Muscle layer of colon (tissue), 2 donors: ENCODE measurements at regions not wholly inside any gene's neighbourhood (a gene's known extent, or its start where the extent isn't known, plus 50 kb on each side); places are given as distances from the start of the nearest gene placed in this dataset.
"Not testable (repeated sequence)": the region's sequence is repeated elsewhere in the genome, so short reads cannot be mapped to it uniquely, and the experiment has no call there.

Experiments
- H3K27ac ChIP-seq: one replicate; pipeline ENCODE4 v1.7.0; 2013; ENCODE audit warnings: low read depth, mild to moderate bottlenecking, low read length, moderate library complexity
- H3K27me3 ChIP-seq, 2 donors: one replicate each; pipeline ENCODE4 v1.7.0; 2013; ENCODE audit warnings: low read length in 2 of 2, mild to moderate bottlenecking in 2 of 2; ENCODE audit not compliant: insufficient read depth in 2 of 2, control insufficient read depth in 1 of 2
- H3K36me3 ChIP-seq: one replicate; pipeline ENCODE4 v1.7.0; 2013; ENCODE audit warnings: mild to moderate bottlenecking, low read length; ENCODE audit not compliant: insufficient read depth
- H3K4me1 ChIP-seq: one replicate; pipeline ENCODE4 v1.7.0; 2013; ENCODE audit warnings: mild to moderate bottlenecking, low read length; ENCODE audit not compliant: insufficient read depth
- H3K4me3 ChIP-seq, 2 donors: one replicate each; pipeline ENCODE4 v1.7.0; 2013; ENCODE audit warnings: low read length in 2 of 2, low read depth in 1 of 2, mild to moderate bottlenecking in 1 of 2, moderate library complexity in 1 of 2
- H3K9ac ChIP-seq: one replicate; pipeline ENCODE4 v1.7.0; 2013; ENCODE audit warnings: low read length
- H3K9me3 ChIP-seq: one replicate; pipeline ENCODE4 v1.7.0; 2013; ENCODE audit warnings: mild to moderate bottlenecking, low read length
- donor health status: abdominal sarcoma.
- donor health status: Adenocarcinoma of cecum.

DNA sequence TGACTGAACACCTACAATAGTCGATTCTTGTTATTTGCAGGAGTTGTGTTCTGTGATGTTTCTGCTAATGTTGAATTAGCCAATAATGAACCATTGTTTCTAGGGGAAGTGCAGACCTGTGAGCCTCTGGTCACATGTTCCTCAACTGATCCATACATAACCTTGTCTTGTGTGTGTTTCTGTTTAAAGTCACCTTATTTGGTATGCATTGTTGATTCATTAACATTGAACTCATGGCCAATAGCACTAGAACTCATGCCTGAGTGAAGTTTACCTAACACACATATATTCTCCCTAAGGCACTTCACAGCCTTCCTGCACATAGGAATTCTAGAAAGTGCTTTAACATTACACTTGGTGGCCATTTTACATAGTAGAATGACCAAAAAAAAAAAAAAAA, 271.8 kb upstream of the PLET1 start:
- H3K27ac ChIP-seq: no peak overlapping the region
- no peak overlapping the region for H3K4me3 ChIP-seq
- H3K9ac ChIP-seq: no peak overlapping the region
- H3K9me3 ChIP-seq: no peaks in the 10 kb centered on the region
- H3K36me3 ChIP-seq: no peaks in the 10 kb centered on the region
- H3K4me1 ChIP-seq: no peaks in the 10 kb centered on the region
- H3K27me3 ChIP-seq: no peaks in the 10 kb centered on the region

DNA sequence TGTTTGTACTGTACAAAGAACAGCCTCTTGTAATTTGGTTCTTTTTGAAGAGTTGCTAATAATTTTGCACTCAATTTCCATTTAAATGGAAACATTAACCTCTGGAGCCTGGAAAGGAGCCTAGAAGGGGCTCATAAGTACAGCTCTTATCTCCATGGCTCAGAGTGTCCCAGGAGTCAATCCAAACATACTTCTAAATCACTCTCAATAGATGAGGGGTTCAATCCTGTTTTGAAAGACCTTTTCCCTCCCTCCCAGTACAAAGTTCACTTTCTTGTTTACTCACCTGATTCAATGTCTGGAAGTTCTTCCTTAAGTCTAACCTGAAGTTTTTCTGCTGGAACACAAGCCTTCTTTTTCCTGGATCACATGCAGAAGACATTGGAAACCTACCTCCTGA, 273.0 kb upstream of the PLET1 start:
- Histone ChIP-seq H3K27me3 (no peaks in the 10 kb centered on the region), H3K36me3 (no peaks in the 10 kb centered on the region), H3K9me3 (no peaks in the 10 kb centered on the region), H3K27ac (no peak overlapping the region), H3K9ac (no peak overlapping the region), H3K4me3 (no peak overlapping the region), H3K4me1 (peaks cover 1% of the 10 kb centered on the region)

DNA sequence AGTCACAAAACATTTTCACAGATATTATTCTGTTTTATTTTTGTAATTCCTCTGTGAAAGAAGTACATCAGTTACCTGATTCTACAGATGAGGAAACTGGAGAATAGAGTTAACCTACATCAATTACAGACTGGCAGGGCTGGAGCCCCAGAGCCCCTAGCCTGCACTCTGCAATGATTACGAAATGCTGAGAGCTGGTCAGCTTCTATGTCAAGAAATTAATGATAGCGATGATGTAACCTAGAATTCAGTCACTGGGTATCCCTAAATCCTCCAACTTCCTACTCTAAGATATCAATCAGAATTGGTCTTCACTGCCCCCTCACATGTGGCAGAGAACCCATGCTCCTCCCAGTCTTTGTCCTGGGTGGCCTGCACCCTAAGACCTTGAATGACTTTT, 273.5 kb upstream of the PLET1 start:
- H3K36me3 ChIP-seq: no peaks in the 10 kb centered on the region
- peaks cover 6% of the 10 kb centered on the region for H3K4me1 ChIP-seq
- no peak overlapping the region for H3K27ac ChIP-seq
- no peak overlapping the region for H3K9ac ChIP-seq
- H3K27me3 ChIP-seq: no peaks in the 10 kb centered on the region
- H3K9me3 ChIP-seq: no peaks in the 10 kb centered on the region
- no peak overlapping the region for H3K4me3 ChIP-seq

DNA sequence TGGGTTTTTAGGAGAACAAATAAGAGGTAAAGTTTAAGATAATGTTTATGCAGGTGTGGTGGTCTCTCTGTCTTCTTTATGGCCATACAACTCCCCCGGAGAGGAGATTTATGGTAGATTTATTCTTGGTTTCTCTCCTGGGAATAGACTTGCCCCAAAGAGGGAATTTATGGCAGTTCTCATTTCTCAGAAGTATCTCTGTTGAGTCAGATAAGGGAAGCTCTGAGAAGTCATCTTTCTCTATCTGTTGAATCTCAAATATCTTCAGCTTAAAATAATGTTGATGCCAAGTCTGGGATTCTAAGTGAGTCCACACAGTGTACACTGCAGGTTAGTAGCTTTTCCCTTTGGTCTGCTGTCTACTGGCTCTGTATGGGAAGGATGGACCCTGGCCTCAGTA, 276.4 kb upstream of the PLET1 start:
- H3K9me3 ChIP-seq: no peaks in the 10 kb centered on the region
- peaks cover 6% of the 10 kb centered on the region for H3K4me1 ChIP-seq
- H3K36me3 ChIP-seq: no peaks in the 10 kb centered on the region
- no peaks in the 10 kb centered on the region for H3K27me3 ChIP-seq
- H3K9ac ChIP-seq: no peak overlapping the region
- H3K27ac ChIP-seq: no peak overlapping the region
- H3K4me3 ChIP-seq: no peak overlapping the region

DNA sequence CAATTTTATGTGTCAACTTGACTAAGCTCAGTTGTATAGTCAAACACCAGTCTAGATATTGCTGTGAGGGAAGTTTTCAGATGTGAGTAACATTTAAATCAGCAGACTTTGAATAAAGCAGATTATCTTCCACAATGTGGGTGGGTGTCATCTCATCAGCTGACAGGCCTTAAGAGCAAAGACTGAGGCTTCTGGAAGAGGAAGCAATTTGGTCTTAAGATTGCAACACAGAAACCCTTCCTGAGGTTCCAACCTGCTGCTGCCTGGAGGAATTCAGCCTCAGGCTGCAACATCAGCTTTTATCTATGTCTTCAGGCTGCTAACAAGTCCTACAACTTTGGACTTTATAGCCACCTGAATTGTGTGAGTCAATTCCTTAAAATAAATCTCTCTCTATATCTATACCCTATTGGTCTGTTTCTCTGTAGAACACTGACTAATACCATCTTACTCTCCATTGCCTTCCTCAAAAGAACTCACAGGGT, 277.2 kb upstream of the PLET1 start:
- no peak overlapping the region for H3K4me3 ChIP-seq
- H3K27me3 ChIP-seq: no peaks in the 10 kb centered on the region
- H3K27ac ChIP-seq: no peak overlapping the region
- no peak overlapping the region for H3K9ac ChIP-seq
- H3K9me3 ChIP-seq: no peaks in the 10 kb centered on the region
- peaks cover 6% of the 10 kb centered on the region for H3K4me1 ChIP-seq
- H3K36me3 ChIP-seq: no peaks in the 10 kb centered on the region

DNA sequence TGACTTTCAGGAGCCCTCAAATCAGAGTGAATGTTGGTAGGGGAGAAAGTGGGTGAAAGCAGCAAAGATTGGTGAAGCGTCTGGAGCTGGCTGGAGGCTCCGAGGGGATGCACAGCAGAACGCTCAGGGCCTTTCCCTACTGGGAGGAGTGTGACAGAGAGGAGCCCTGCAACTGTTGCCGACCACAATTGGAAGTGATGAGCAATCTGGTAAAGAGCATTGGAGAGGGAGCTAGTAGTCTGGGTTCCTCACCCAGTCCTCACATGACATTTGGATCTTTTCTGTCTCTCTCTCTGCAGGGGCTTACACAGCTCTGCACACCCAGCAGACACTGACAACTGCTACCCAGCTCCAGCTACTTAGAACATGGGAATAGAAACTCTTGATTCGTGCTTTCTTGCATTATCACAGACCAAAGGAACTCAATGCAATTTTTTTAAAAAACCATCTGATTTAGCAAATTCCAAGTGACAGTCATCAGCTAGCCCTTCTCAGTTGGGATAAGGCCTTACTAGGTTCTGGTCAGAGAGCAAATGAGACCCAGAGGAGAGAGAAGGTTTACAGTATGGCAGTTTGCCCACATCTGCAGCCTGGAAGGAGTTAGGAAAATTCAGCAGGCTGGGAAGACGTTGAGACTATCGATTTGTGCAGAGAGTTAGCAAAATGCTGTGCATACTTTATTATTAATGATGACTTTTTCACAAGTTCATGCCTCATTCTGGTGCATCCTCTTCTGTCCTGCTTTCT, 278.0 kb upstream of the PLET1 start:
- Histone ChIP-seq H3K4me1 (peaks cover 6% of the 10 kb centered on the region), H3K9ac (no peak overlapping the region), H3K27me3 (no peaks in the 10 kb centered on the region), H3K4me3 (no peak overlapping the region), H3K36me3 (no peaks in the 10 kb centered on the region), H3K27ac (no peak overlapping the region), H3K9me3 (no peaks in the 10 kb centered on the region)

DNA sequence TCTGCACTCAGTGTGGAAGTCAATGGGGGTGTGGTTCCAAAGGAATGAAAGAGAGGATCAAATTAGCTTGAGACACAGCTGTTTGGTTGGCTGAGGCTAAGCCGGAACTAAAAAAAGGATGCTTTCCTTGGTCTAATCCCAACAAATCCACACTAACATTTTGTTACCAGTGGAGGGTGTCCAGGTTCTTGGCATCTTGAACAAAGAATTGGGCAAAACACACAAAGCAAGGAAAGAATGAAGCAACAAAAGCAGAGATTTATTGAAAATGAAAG, 278.6 kb upstream of the PLET1 start:
- not testable (repeated sequence) for H3K27me3 ChIP-seq, H3K4me3 ChIP-seq, H3K4me1 ChIP-seq

DNA sequence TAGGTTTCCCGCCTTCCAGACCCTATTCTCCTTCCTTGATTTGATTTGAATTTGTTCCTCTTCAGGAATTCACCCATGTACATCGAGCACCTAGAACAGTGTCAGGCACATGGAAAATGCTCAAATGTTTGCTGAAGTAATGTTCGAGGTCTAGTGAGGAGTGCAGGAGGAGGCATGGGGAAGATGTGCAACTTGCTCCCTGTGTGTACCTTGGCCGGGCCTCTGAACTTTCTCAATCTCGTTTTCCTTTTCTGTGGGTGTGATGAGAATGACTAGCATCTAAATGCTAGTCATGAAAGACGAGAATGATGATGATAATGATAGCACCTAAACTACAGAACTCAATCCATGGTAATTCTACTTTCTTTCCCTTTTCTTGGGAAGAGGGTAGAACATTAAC, 279.1 kb upstream of the PLET1 start:
- Histone ChIP-seq H3K9ac (no peak overlapping the region), H3K27me3 (no peaks in the 10 kb centered on the region), H3K36me3 (no peaks in the 10 kb centered on the region), H3K4me1 (peaks cover 6% of the 10 kb centered on the region), H3K9me3 (no peaks in the 10 kb centered on the region), H3K27ac (no peak overlapping the region), H3K4me3 (no peak overlapping the region)

More for the DNA sequence above, 278.6 kb upstream of the PLET1 start:
- H3K27ac ChIP-seq, H3K9ac ChIP-seq, H3K9me3 ChIP-seq, H3K36me3 ChIP-seq: not testable (repeated sequence)

DNA sequence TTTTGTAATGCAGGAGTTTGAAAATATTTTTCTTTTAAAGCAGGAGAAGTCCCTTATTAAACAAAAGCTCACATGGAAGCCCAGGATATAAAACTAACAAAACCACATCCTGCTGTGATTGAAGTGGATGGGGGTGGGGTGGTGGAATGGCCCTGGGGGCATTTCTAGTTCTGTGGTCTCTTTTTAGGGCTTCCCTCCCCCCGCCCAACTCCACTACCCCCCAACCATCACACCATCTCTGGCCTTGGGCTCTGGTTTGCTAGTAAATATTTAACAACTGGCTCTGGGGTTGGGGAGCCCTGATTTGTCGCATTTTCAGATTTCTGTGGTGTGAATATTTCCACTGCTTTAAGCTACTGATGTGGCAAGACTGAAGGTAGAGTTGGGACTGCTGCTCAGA, 279.6 kb upstream of the PLET1 start:
- H3K9ac ChIP-seq: no peak overlapping the region
- H3K36me3 ChIP-seq: no peaks in the 10 kb centered on the region
- no peaks in the 10 kb centered on the region for H3K27me3 ChIP-seq
- no peak overlapping the region for H3K27ac ChIP-seq
- H3K4me1 ChIP-seq: peaks cover 6% of the 10 kb centered on the region
- H3K9me3 ChIP-seq: no peaks in the 10 kb centered on the region
- no peak overlapping the region for H3K4me3 ChIP-seq

DNA sequence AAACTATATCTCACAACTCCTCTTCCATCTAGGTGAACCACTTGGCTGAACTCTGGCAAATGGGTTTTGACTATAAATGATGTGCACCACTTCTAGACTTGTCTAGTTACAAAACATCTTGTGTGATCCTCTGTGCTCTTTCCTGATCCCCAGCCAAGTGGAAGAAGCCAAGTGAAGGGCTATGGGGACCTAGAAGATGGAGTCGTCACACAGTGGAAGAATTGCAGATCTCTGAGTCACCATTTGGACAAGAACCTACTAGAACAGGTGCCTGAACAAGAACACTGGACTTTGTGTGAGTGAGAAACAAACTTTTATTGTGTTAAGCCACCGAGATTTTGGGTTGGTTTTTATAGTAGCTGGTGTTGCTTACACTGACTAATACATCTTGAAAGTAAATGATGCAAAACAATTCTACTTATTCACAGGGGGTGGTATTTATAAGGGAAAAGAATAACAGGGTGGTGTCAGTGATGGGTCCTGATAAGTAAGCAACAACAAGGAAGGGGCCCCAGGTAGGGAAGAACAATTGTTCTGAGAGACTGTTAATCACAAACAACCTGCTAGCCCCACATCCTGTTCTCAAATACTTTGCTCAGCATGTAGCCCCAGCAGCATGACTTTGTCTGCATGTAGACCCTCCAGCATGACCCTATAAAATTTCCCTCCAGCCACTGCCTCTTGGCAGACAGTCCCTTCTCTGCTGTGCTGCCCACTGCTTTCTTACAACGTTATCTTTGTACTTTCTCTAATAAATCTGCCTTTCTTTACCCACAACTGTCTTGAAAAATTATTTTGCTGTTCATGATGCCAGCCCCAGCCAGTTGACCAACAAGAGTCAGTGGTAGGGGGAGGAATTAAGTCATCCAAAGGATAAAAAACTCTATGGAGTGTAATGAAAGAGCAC, 280.7 kb upstream of the PLET1 start:
- H3K27ac ChIP-seq: no peak overlapping the region
- no peak overlapping the region for H3K4me3 ChIP-seq
- peaks cover 6% of the 10 kb centered on the region for H3K4me1 ChIP-seq
- no peaks in the 10 kb centered on the region for H3K27me3 ChIP-seq
- no peak overlapping the region for H3K9ac ChIP-seq
- H3K9me3 ChIP-seq: no peaks in the 10 kb centered on the region
- no peaks in the 10 kb centered on the region for H3K36me3 ChIP-seq

DNA sequence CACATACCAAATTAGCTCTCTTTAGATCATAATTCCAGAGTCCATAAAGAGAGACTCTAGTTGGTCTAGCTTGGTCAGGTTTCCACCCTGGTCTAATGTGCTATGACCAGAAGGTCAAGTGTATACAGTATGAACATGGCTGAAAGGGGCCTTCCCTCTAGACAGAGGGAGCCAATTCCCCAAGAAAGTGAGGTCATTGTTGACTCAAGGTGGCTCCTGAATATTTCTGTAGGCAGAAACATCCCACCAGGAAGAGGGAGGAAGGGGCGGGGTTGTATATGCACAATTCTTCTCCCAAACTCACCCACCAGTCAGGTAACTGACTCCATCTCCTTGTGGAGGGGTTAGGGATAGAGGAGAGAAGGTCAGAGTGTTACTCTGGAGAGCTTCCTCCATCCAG, 281.8 kb upstream of the PLET1 start:
- Histone ChIP-seq H3K4me1 (peaks cover 6% of the 10 kb centered on the region), H3K4me3 (no peak overlapping the region), H3K36me3 (no peaks in the 10 kb centered on the region), H3K9me3 (no peaks in the 10 kb centered on the region), H3K27ac (no peak overlapping the region), H3K9ac (no peak overlapping the region), H3K27me3 (no peaks in the 10 kb centered on the region)

DNA sequence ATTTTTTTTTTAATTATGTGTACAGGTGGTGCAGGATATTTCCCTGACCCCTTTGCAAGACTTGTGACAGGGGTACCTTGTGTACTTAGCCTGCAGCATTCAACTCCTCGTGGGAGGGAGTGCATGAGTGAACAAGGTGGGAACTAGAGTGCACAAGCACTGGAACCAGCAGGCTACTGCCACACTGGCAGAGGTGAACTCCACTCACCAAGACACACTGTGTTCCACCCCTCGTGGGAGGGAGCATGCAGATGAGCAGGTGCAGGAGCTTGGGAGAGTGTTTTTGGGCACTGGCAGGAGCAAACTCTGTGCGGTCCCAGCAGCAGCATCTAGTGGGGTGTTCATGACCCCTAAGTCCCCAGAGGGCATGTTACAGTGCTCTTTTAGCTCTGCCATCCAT, 282.7 kb upstream of the PLET1 start:
- H3K9ac ChIP-seq: no peak overlapping the region
- H3K4me1 ChIP-seq: peaks cover 6% of the 10 kb centered on the region
- H3K36me3 ChIP-seq: no peaks in the 10 kb centered on the region
- H3K27me3 ChIP-seq: no peaks in the 10 kb centered on the region
- no peak overlapping the region for H3K4me3 ChIP-seq
- H3K27ac ChIP-seq: no peak overlapping the region
- H3K9me3 ChIP-seq: no peaks in the 10 kb centered on the region
